ENCODE measurements at regions not wholly inside any gene's neighbourhood (a gene's known extent, or its start where the extent isn't known, plus 50 kb on each side); places are given as distances from the start of the nearest gene placed in this dataset.

GRCh38 chr9:21695443-21695842 lies 107.0 kb upstream of the MTAP start:
- Histone ChIP-seq H3K9ac (ENCODE audit: control insufficient read depth, extremely low read depth, insufficient read depth, low read length) (no peak overlapping the region), H3K4me1 (ENCODE audit: control insufficient read depth, extremely low read depth, insufficient read depth, low read length) (peaks cover 4% of the 10 kb centered on the region), H3K4me3 (ENCODE audit: control insufficient read depth in 2 of 3, extremely low read depth in 1 of 3, insufficient read depth in 2 of 3, low read depth in 1 of 3, low read length in 3 of 3) (no peak overlapping the region), H3K27me3 (ENCODE audit: control insufficient read depth, extremely low read depth, insufficient read depth, low read length) (no peaks in the 10 kb centered on the region), H2AFZ (ENCODE audit: control insufficient read depth, low read length) (no peak overlapping the region), H4K20me1 (ENCODE audit: control insufficient read depth, extremely low read depth, insufficient read depth, low read length) (no peaks in the 10 kb centered on the region), H3K9me3 (ENCODE audit: control insufficient read depth, low read depth, low read length) (no peaks in the 10 kb centered on the region), H3K36me3 (ENCODE audit: control insufficient read depth in 2 of 2, extremely low read depth in 1 of 2, insufficient read depth in 2 of 2, low read length in 2 of 2) (no peaks in the 10 kb centered on the region), H3K79me2 (ENCODE audit: control insufficient read depth, insufficient read depth, low read length) (no peaks in the 10 kb centered on the region), H3K9me1 (ENCODE audit: control insufficient read depth, extremely low read depth, insufficient read depth, low read length) (no peaks in the 10 kb centered on the region), H3K4me2 (ENCODE audit: control insufficient read depth, extremely low read depth, insufficient read depth, low read depth, low read length) (no peak overlapping the region), H3K27ac (ENCODE audit: control insufficient read depth, insufficient read depth, low read length) (no peak overlapping the region)
- TF ChIP-seq CTCF (optimal IDR thresholded peaks at IDR 0.05 in 1 of 3, IDR thresholded peaks at IDR 0.05 in 1 of 3, conservative IDR thresholded peaks at IDR 0.05 in 1 of 3; ENCODE audit: extremely low read depth in 1 of 3, insufficient read depth in 2 of 3, low read length in 3 of 3), result no peak
- TF ChIP-seq EZH2 (IDR thresholded peaks at IDR 0.05; ENCODE audit: low read length), result no peak
- FAIRE-seq (no peak), DNase-seq (ENCODE audit: low read depth, low spot score) (no peak)
- dilution Hi-C loops (cut with MboI; ENCODE audit: extremely low pct_ligation_motif_present, low sequenced_read_pairs), result no loop called here

- no peaks in the 10 kb centered on the region for H3K79me2 ChIP-seq (ENCODE audit: control insufficient read depth, insufficient read depth, low read length)
- H3K4me3 ChIP-seq (ENCODE audit: control insufficient read depth in 2 of 3, extremely low read depth in 1 of 3, insufficient read depth in 2 of 3, low read depth in 1 of 3, low read length in 3 of 3), result no peak overlapping the region
- no peaks in the 10 kb centered on the region for H3K4me1 ChIP-seq (ENCODE audit: control insufficient read depth, extremely low read depth, insufficient read depth, low read length)
- no peak for FAIRE-seq
- H3K27ac ChIP-seq (ENCODE audit: control insufficient read depth, insufficient read depth, low read length), result no peak overlapping the region
- DNase-seq (ENCODE audit: low read depth, low spot score), result no peak
- H2AFZ ChIP-seq (ENCODE audit: control insufficient read depth, low read length), result no peak overlapping the region
- H3K9me1 ChIP-seq (ENCODE audit: control insufficient read depth, extremely low read depth, insufficient read depth, low read length), result no peaks in the 10 kb centered on the region
- H3K4me2 ChIP-seq (ENCODE audit: control insufficient read depth, extremely low read depth, insufficient read depth, low read depth, low read length), result no peak overlapping the region
- dilution Hi-C loops (cut with MboI; ENCODE audit: extremely low pct_ligation_motif_present, low sequenced_read_pairs), result no loop called here
- no peak for TF ChIP-seq CTCF (optimal IDR thresholded peaks at IDR 0.05 in 1 of 3, IDR thresholded peaks at IDR 0.05 in 1 of 3, conservative IDR thresholded peaks at IDR 0.05 in 1 of 3; ENCODE audit: extremely low read depth in 1 of 3, insufficient read depth in 2 of 3, low read length in 3 of 3)
- TF ChIP-seq EZH2 (IDR thresholded peaks at IDR 0.05; ENCODE audit: low read length), result no peak
- no peaks in the 10 kb centered on the region for H3K27me3 ChIP-seq (ENCODE audit: control insufficient read depth, extremely low read depth, insufficient read depth, low read length)
- H3K9me3 ChIP-seq (ENCODE audit: control insufficient read depth, low read depth, low read length), result no peaks in the 10 kb centered on the region
- H4K20me1 ChIP-seq (ENCODE audit: control insufficient read depth, extremely low read depth, insufficient read depth, low read length), result no peaks in the 10 kb centered on the region
- H3K9ac ChIP-seq (ENCODE audit: control insufficient read depth, extremely low read depth, insufficient read depth, low read length), result no peak overlapping the region
- H3K36me3 ChIP-seq (ENCODE audit: control insufficient read depth in 2 of 2, extremely low read depth in 1 of 2, insufficient read depth in 2 of 2, low read length in 2 of 2), result no peaks in the 10 kb centered on the region
These were observed 106.5 kb upstream of the MTAP start for GRCh38 chr9:21695874-21696341.
